HUES6 (cell line): ENCODE measurements at regions not wholly inside any gene's neighbourhood (a gene's known extent, or its start where the extent isn't known, plus 50 kb on each side); places are given as distances from the start of the nearest gene placed in this dataset.

Source experiments
- H3K27ac ChIP-seq: 2 replicates; pipeline ENCODE4 v1.7.0; 2013; ENCODE audit warnings: low read depth, mild to moderate bottlenecking, low read length, inconsistent platforms
- H3K27me3 ChIP-seq: 2 replicates; pipeline ENCODE4 v1.6.1; 2013; ENCODE audit warnings: low read length; ENCODE audit not compliant: control insufficient read depth, insufficient read depth
- H3K36me3 ChIP-seq: 2 replicates; pipeline ENCODE4 v1.6.1; 2013; ENCODE audit warnings: low read length; ENCODE audit not compliant: control insufficient read depth, insufficient read depth
- H3K4me1 ChIP-seq: 2 replicates; pipeline ENCODE4 v1.6.1; 2013; ENCODE audit warnings: low read length; ENCODE audit not compliant: control insufficient read depth, insufficient read depth
- H3K4me3 ChIP-seq: 2 replicates; pipeline ENCODE4 v1.5.1; 2013; ENCODE audit warnings: low read depth, low read length
- H3K9ac ChIP-seq: one replicate; pipeline ENCODE4 v1.6.1; 2013; ENCODE audit warnings: mild to moderate bottlenecking, low read length
- H3K9me3 ChIP-seq: 2 replicates; pipeline ENCODE4 v1.6.1; 2013; ENCODE audit warnings: low read depth, low read length; ENCODE audit not compliant: control insufficient read depth, insufficient read depth

DNA sequence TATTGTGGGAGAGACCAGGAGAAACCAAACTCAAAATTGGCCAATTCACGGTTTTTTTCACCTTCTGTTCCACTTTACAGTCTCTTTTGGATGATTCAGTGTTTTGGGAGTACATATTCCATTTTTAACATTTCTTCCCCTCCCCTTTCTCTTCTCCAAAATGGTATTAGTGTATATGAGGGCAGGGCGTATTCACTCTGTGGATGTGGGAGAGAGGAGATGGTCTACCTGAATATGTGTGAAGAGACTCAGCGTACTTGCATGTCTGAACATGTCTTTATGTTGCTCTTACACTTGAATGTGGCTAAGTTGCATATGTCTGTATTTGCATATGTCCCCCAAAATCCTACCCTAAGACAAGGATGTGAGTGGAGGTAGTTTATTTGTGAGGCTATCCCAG, 291.0 kb upstream of the PPP2R3A start:
- Histone ChIP-seq H3K9me3 (no peaks in the 10 kb centered on the region), H3K4me3 (no peak overlapping the region), H3K4me1 (no peaks in the 10 kb centered on the region), H3K9ac (no peak overlapping the region), H3K27me3 (no peaks in the 10 kb centered on the region), H3K27ac (no peak overlapping the region), H3K36me3 (no peaks in the 10 kb centered on the region)

DNA sequence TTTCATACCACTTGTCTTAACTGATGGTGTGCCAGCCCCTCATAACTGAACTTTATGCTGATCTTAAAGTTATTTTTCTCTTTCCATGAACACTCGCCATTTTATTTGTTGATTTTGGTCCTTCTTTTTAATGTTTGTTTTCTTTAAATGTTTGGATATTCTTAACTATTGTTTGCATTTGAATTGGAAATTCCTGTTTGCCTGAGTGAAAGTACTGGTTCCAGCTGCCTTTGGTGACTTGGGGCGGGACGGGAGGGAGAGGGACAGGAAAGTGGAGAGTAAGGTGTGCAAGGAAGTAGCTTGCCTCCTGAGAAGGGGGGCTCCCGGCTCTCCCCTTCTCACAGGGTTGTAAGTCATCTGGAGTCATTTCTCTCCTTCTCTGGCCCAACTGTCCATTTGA, 287.1 kb upstream of the PPP2R3A start:
- no peak overlapping the region for H3K9ac ChIP-seq
- no peaks in the 10 kb centered on the region for H3K36me3 ChIP-seq
- no peaks in the 10 kb centered on the region; the same call in 1 of the 2 replicates for H3K9me3 ChIP-seq
- H3K4me1 ChIP-seq = no peaks in the 10 kb centered on the region
- no peaks in the 10 kb centered on the region for H3K27me3 ChIP-seq
- no peak overlapping the region for H3K4me3 ChIP-seq
- H3K27ac ChIP-seq = no peak overlapping the region

DNA sequence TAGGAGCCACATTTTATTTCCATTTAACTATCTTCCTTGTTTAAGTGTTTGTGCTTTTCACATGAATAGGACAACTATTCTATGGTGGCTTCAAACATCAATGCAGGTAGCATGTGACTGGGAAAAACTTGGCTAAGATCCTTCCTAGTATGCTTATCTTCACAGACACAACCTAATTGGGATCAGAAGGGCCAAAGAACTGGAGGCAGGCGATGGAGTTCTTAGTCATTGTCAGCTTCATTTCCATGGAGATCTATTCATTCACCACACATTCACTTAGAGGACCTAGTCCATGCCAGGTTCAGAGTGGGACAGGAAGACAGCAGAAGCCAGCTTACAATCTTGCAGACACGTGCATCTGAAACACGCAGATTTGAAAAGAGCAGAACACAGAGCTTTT, 277.5 kb upstream of the PPP2R3A start:
- no peaks in the 10 kb centered on the region for H3K4me1 ChIP-seq
- no peaks in the 10 kb centered on the region for H3K36me3 ChIP-seq
- H3K27ac ChIP-seq = no peak overlapping the region
- H3K9ac ChIP-seq = no peak overlapping the region
- H3K9me3 ChIP-seq = no peaks in the 10 kb centered on the region
- H3K4me3 ChIP-seq = no peak overlapping the region
- H3K27me3 ChIP-seq = no peaks in the 10 kb centered on the region

DNA sequence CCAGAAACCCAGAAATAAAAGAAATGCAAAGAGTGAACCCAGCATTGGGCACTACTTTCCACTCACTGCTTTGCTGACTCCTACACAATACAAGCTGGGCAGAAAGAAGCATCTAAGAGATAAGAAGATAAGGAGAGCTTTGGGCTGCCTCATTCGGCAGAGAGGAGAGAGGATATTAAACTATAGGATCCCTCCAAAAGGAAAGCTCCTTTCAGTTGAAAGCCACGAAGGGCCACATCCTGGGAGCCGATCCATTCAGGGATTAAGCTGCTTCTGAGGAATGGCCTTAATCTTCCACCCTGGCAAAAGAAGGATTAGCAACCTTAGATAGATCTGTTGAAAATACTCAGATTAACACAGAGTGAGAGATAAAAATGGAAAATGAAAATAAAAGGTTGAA, 274.9 kb upstream of the PPP2R3A start:
- Histone ChIP-seq H3K27me3 (no peaks in the 10 kb centered on the region), H3K9ac (no peak overlapping the region), H3K4me1 (0 out of 2 replicates have a peak, but pooled peaks cover 3% of the 10 kb centered on the region), H3K27ac (no peak overlapping the region), H3K4me3 (no peak overlapping the region), H3K9me3 (no peaks in the 10 kb centered on the region), H3K36me3 (no peaks in the 10 kb centered on the region)

DNA sequence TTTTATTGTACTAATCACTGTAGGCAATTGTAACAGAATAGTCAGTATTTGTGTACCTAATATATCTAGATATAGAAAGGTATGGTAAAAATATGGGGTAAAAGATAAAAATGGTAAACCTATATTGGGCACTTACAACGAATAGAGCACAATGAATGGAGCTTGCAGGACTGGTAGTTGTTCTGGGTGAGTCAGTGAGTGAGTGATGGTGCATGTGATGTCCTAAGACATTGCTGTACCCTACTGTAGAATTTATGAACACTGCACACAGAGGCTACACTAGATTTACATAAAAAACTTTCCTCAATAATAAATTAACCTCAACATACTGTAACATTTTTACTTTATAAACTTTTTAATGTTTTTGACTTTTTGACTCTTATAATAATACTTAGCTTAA, 274.3 kb upstream of the PPP2R3A start:
- Histone ChIP-seq H3K27ac (no peak overlapping the region), H3K4me3 (no peak overlapping the region), H3K27me3 (no peaks in the 10 kb centered on the region), H3K4me1 (0 out of 2 replicates have a peak, but pooled peaks cover 3% of the 10 kb centered on the region), H3K36me3 (no peaks in the 10 kb centered on the region), H3K9ac (no peak overlapping the region), H3K9me3 (no peaks in the 10 kb centered on the region)

- Histone ChIP-seq H3K27ac (no peak overlapping the region), H3K4me1 (0 out of 2 replicates have a peak, but pooled peaks cover 3% of the 10 kb centered on the region), H3K27me3 (no peaks in the 10 kb centered on the region), H3K9ac (no peak overlapping the region), H3K4me3 (no peak overlapping the region), H3K9me3 (no peaks in the 10 kb centered on the region), H3K36me3 (no peaks in the 10 kb centered on the region)
These were observed 271.4 kb upstream of the PPP2R3A start for GRCh38 chr3:135694142-135694541.

DNA sequence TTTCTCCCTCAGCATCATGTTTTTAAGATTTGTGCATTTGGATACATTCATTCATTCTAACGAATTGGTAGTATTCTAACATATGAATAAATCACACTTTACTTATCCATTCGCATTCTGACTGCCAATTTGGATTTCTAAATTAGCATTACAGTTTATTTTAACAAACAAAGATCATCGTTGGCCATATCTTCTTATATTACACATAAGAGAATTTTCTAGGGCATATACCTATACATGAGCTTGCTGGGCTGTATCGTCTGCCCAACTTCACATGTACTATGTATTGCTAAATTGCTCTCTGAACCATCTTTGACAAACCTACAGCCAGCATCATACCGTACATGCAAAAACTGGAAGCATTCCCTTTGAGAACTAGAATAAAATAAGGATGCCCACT, 265.8 kb upstream of the PPP2R3A start:
- no peaks in the 10 kb centered on the region for H3K36me3 ChIP-seq
- no peak overlapping the region for H3K27ac ChIP-seq

DNA sequence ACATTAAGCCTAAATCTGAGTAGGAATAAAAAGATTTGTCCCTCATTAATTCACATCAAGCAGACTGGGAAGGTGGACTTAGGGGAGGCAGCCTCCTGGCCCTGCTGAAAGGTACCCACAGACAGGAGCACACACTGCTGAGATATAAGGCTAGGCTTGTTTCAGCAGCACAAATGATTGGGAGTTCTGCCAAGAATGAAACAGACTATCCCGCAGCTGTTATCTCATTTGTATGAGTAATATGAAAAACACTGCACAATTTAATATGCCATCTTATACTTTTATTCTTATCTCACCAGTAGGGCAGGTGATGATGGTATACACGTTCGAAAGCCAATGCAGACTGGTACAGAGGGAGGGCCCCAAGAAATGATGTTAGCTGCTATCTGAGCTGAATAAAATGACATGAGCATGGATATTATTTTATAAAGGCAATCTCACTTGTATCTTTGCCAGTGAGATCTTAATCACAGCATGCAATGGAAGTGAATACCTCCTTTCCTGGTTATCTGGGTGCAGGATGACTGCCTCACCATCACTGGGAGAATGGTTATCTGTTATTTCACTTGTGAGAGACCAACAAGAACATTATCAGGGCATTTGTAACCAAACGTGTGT, 258.7 kb upstream of the PPP2R3A start:
- 0 out of 2 replicates have a peak, but pooled peaks cover 3% of the 10 kb centered on the region for H3K9me3 ChIP-seq
- H3K27me3 ChIP-seq = no peaks in the 10 kb centered on the region
- H3K9ac ChIP-seq = no peak overlapping the region
- H3K4me1 ChIP-seq = no peaks in the 10 kb centered on the region
- no peak overlapping the region for H3K4me3 ChIP-seq
- H3K36me3 ChIP-seq = no peaks in the 10 kb centered on the region
- no peak overlapping the region for H3K27ac ChIP-seq

More for the DNA sequence above, 265.8 kb upstream of the PPP2R3A start:
- no peaks in the 10 kb centered on the region for H3K27me3 ChIP-seq
- no peaks in the 10 kb centered on the region for H3K4me1 ChIP-seq
- no peak overlapping the region for H3K4me3 ChIP-seq
- no peaks in the 10 kb centered on the region for H3K9me3 ChIP-seq
- no peak overlapping the region for H3K9ac ChIP-seq

- H3K9me3 ChIP-seq = no peaks in the 10 kb centered on the region
- H3K4me3 ChIP-seq = no peak overlapping the region
- H3K4me1 ChIP-seq = peaks cover 10% of the 10 kb centered on the region; the same call in 1 of the 2 replicates
- no peak overlapping the region for H3K9ac ChIP-seq
- H3K27ac ChIP-seq = no peak overlapping the region
- H3K36me3 ChIP-seq = no peaks in the 10 kb centered on the region
- H3K27me3 ChIP-seq = no peaks in the 10 kb centered on the region
These were observed 246.1 kb upstream of the PPP2R3A start for GRCh38 chr3:135719449-135719848.

DNA sequence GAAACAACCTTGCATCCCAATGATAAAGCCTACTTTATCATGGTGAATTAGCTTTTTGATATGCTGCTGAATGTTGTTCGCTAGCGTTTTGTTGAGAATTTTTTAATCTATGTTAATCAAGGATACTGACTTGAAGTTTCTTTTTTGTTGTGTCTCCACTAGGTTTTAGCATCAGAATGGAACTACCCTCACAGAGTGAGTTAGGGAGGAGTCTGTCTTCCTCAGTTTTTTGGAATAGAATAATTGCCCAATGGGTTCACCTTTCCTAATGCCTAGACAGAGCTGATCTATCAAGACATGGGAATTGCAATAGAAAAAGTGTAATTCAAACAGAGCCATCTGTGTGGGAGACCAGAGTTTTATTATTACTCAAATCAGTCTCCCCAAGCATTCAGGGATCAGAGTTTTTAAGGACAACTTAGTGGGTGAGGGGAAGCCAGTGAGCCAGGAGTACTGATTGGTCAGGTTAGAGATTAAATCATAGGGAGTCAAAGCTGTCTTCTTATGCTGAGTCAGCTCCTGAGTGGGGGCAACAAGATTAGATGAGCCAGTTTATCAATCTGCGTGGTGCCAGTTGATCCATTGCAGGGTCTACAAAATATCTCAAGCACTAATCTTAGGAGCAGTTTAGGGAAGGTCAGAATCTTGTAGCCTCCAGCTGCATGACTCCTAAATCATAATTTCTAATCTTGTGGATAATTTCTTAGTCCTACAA, 237.4 kb upstream of the PPP2R3A start:
- Histone ChIP-seq H3K4me3 (no peak overlapping the region), H3K36me3 (no peaks in the 10 kb centered on the region), H3K9ac (no peak overlapping the region), H3K27me3 (no peaks in the 10 kb centered on the region), H3K9me3 (peaks cover 21% of the 10 kb centered on the region), H3K27ac (no peak overlapping the region), H3K4me1 (no peaks in the 10 kb centered on the region; the same call in 1 of the 2 replicates)

DNA sequence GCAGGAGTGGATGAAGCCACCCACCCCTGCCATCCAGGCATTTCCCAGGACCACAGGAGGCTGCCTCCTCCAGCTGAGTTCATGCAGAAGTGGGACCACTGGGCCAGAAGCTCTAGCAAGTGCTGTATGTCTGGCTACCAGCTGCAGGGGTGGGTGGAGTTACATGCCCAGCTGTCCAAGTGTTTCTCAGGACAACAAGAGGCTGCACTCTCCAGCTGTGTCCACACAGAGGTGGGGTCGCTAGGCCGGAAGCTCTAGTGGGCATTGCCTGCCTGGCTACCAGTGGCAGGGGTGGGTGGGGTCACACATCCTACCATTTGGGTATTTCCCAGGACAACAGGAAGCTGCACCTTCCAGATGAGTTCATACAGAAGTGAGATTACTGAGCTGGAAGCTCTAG, 234.0 kb upstream of the PPP2R3A start:
- Histone ChIP-seq H3K27ac (no peak overlapping the region), H3K4me1 (no peaks in the 10 kb centered on the region; the same call in 1 of the 2 replicates), H3K27me3 (no peaks in the 10 kb centered on the region), H3K4me3 (no peak overlapping the region), H3K9me3 (peaks cover 11% of the 10 kb centered on the region), H3K9ac (no peak overlapping the region), H3K36me3 (no peaks in the 10 kb centered on the region)
